HCT116 (cell line): ENCODE measurements at regions not wholly inside any gene's neighbourhood (a gene's known extent, or its start where the extent isn't known, plus 50 kb on each side); places are given as distances from the start of the nearest gene placed in this dataset.

Experiments
- ATAC-seq: fragments of 200-7000 bp; cut with Tn5 transposase; 2 replicates; pipeline ENCODE4 v1.9.1; 2020; ENCODE audit warnings: mild to moderate bottlenecking, moderate library complexity
- BruUV-seq: library from RNA; stranded (reverse); fragments of 400-500 nt; replicated peaks from 2 replicates; lab custom pipeline; 2021; lab: Mats Ljungman, UMichigan
- CTCF ChIA-PET: fragments of 300-600 bp; sonication (Branson Sonifier 250); formaldehyde crosslinking; loops from one replicate; lab custom pipeline; 2021; ENCODE audit warnings: antibody characterized with exemption; lab: Charles Lee
- POLR2A ChIA-PET: fragments of 300-600, 350-600 bp; sonication (Branson Sonifier 250); formaldehyde crosslinking; loops from one replicate; lab custom pipeline; 2021; ENCODE audit warnings: antibody characterized with exemption; lab: Charles Lee
- RAD21 ChIA-PET, 2 experiments: fragments of 300-600 bp; sonication (Branson Sonifier 250); formaldehyde crosslinking; loops; one replicate each; lab custom pipeline; 2023; ENCODE audit warnings: low total read pairs in 2 of 2; ENCODE audit not compliant: uncharacterized antibody in 2 of 2, unreplicated experiment in 2 of 2, low non-redundant PET in 1 of 2; lab: Charles Lee
- DNase-seq: peaks from one replicate; pipeline ENCODE4 v3.0.0-alpha.2; 2010; ENCODE audit warnings: low read depth, low spot score
- H2AFZ ChIP-seq: fragments of 200-600 bp; shearing (Covaris generic), sonication (generic); 2 replicates; pipeline ENCODE4 v1.6.1; 2017; ENCODE audit warnings: low read depth, mixed run types, mixed read lengths, antibody characterized with exemption, low read length; ENCODE audit not compliant: poor library complexity, severe bottlenecking
- H3K27ac ChIP-seq: 2 replicates; pipeline ENCODE4 v1.5.1; 2012; ENCODE audit warnings: low read depth, low read length
- H3K27me3 ChIP-seq: fragments of 200-600 bp; sonication (generic); 2 replicates; pipeline ENCODE4 v1.6.1; 2016; ENCODE audit warnings: mixed run types, low read length, mixed read lengths; ENCODE audit not compliant: insufficient read depth
- H3K36me3 ChIP-seq, 2 experiments: fragments of 200-500 bp in 1 of 2; fragments of 200-600 bp in 1 of 2; sonication (Bioruptor generic) in 1 of 2; sonication (generic) in 1 of 2; 2 replicates each; pipeline versions ENCODE4 v1.5.1 to v1.6.1; 2014 to 2016; ENCODE audit warnings: low read length in 2 of 2, inconsistent platforms in 1 of 2, mixed read lengths in 1 of 2, mixed run types in 1 of 2; ENCODE audit not compliant: insufficient read depth in 2 of 2, control insufficient read depth in 1 of 2
- H3K4me1 ChIP-seq, 2 experiments: fragments of 200-600 bp in 1 of 2; sonication (generic) in 1 of 2; 2 replicates each; pipeline versions ENCODE4 v1.5.1 to v1.6.1; 2012 to 2017; ENCODE audit warnings: low read length in 2 of 2, inconsistent platforms in 1 of 2, mild to moderate bottlenecking in 1 of 2, mixed read lengths in 1 of 2, mixed run types in 1 of 2, moderate library complexity in 1 of 2; ENCODE audit not compliant: insufficient read depth in 2 of 2, control insufficient read depth in 1 of 2
- H3K4me2 ChIP-seq: fragments of 200-600 bp; sonication (generic); 2 replicates; pipeline ENCODE4 v1.6.1; 2017; ENCODE audit warnings: mixed run types, low read length, mixed read lengths
- H3K4me3 ChIP-seq, 2 experiments: fragments of 200-600 bp in 1 of 2; sonication (generic) in 1 of 2; replicated peaks in 1 of 2; 2 replicates each; pipeline ENCODE4 v1.5.1; 2011 to 2016; ENCODE audit warnings: low read length in 2 of 2, control low read depth in 1 of 2, low read depth in 1 of 2, mild to moderate bottlenecking in 1 of 2, mixed read lengths in 1 of 2, mixed run types in 1 of 2
- H3K79me2 ChIP-seq: fragments of 200-600 bp; sonication (generic); 2 replicates; pipeline ENCODE4 v1.6.1; 2017; ENCODE audit warnings: mild to moderate bottlenecking, mixed run types, low read length, moderate library complexity, mixed read lengths; ENCODE audit not compliant: insufficient read depth
- H3K9ac ChIP-seq: fragments of 200-600 bp; sonication (generic); 2 replicates; pipeline ENCODE4 v1.6.1; 2016; ENCODE audit warnings: low read length, mixed read lengths
- H3K9me2 ChIP-seq: fragments of 200-600 bp; sonication (generic), shearing (Covaris generic); 2 replicates; pipeline ENCODE4 v1.6.1; 2017; ENCODE audit warnings: mixed run types, mild to moderate bottlenecking, moderate library complexity; ENCODE audit not compliant: insufficient read depth
- H3K9me3 ChIP-seq, 2 experiments: fragments of 200-500 bp in 1 of 2; fragments of 200-600 bp in 1 of 2; sonication (Bioruptor generic) in 1 of 2; sonication (generic) in 1 of 2; 2 replicates each; pipeline ENCODE4 v1.6.1; 2014 to 2017; ENCODE audit warnings: low read length in 2 of 2, mixed read lengths in 2 of 2, inconsistent platforms in 1 of 2, low read depth in 1 of 2, mild to moderate bottlenecking in 1 of 2, mixed run types in 1 of 2, moderate library complexity in 1 of 2; ENCODE audit not compliant: control insufficient read depth in 1 of 2, insufficient read depth in 1 of 2
- H4K20me1 ChIP-seq: fragments of 200-600 bp; sonication (generic), shearing (Covaris generic); 2 replicates; pipeline ENCODE4 v1.6.1; 2017; ENCODE audit warnings: mixed run types, mild to moderate bottlenecking, moderate library complexity; ENCODE audit not compliant: insufficient read depth
- CBX3 ChIP-seq: IDR thresholded peaks from 2 replicates; pipeline ENCODE4 v1.6.1; 2012; ENCODE audit warnings: low read depth
- CEBPB ChIP-seq: IDR thresholded peaks from 2 replicates; pipeline ENCODE4 v1.6.1; 2012; ENCODE audit warnings: low read depth
- EGR1 ChIP-seq: IDR thresholded peaks from 2 replicates; pipeline ENCODE4 v1.6.1; 2012; ENCODE audit warnings: low read depth
- ELF1 ChIP-seq: IDR thresholded peaks from 2 replicates; pipeline ENCODE4 v1.6.1; 2012; ENCODE audit warnings: low read depth, borderline replicate concordance
- EZH2 ChIP-seq: fragments of 200-600 bp; sonication (generic); IDR thresholded peaks from 2 replicates; pipeline ENCODE4 v1.6.1; 2017; ENCODE audit warnings: antibody characterized with exemption, mixed run types
- EZH2phosphoT487 ChIP-seq: fragments of 200-600 bp; IDR thresholded peaks from 2 replicates; pipeline ENCODE4 v1.6.1; 2018; ENCODE audit warnings: antibody characterized with exemption, borderline replicate concordance
- JUND ChIP-seq: IDR thresholded peaks from 2 replicates; pipeline ENCODE4 v1.6.1; 2012
- POLR2A ChIP-seq: IDR thresholded peaks from 2 replicates; pipeline ENCODE4 v1.7.0; 2011; ENCODE audit warnings: borderline replicate concordance; ENCODE audit not compliant: insufficient read depth, insufficient read length; ENCODE audit errors: extremely low read depth
- POLR2AphosphoS5 ChIP-seq: IDR thresholded peaks from 2 replicates; pipeline ENCODE4 v1.6.1; 2011; ENCODE audit warnings: mild to moderate bottlenecking, low read depth, low read length, moderate library complexity
- SIN3A ChIP-seq: IDR thresholded peaks from 2 replicates; pipeline ENCODE4 v1.6.1; 2012; ENCODE audit warnings: low read depth
- SRF ChIP-seq: IDR thresholded peaks from 2 replicates; pipeline ENCODE4 v1.6.1; 2012; ENCODE audit warnings: low read depth
- TCF7L2 ChIP-seq: IDR thresholded peaks from 2 replicates; pipeline ENCODE4 v1.7.0; 2011; ENCODE audit warnings: borderline replicate concordance, inconsistent platforms; ENCODE audit not compliant: insufficient read depth, insufficient read length; ENCODE audit errors: extremely low read depth
- YY1 ChIP-seq: IDR thresholded peaks from 2 replicates; pipeline ENCODE4 v1.6.1; 2011; ENCODE audit warnings: low read length, low read depth, moderate library complexity, mild to moderate bottlenecking; ENCODE audit not compliant: insufficient replicate concordance; ENCODE audit errors: extremely low read depth
- ZBTB33 ChIP-seq: IDR thresholded peaks from 2 replicates; pipeline ENCODE4 v1.6.1; 2011; ENCODE audit warnings: mild to moderate bottlenecking, low read length, moderate library complexity; ENCODE audit not compliant: insufficient replicate concordance; ENCODE audit errors: extremely low read depth
- ZFX ChIP-seq: fragments of 450-650 bp; IDR thresholded peaks from 2 replicates; pipeline ENCODE4 v1.6.1; 2017
- ZNF274 ChIP-seq: fragments of 200-500 bp; sonication (Bioruptor generic); IDR thresholded peaks from 2 replicates; pipeline ENCODE4 v1.6.1; 2014; ENCODE audit warnings: mild to moderate bottlenecking, low read depth, low read length, inconsistent platforms
- intact Hi-C: fragments of 100-400 bp; cut with micrococcal nuclease; formaldehyde crosslinking; loops from 2 replicates; pipeline ENCODE4 v1.10.0; 2022
- TF ChIP-seq, protein P1 (sequence below): IDR thresholded peaks from 2 replicates; pipeline ENCODE4 v1.6.1; 2012; ENCODE audit warnings: low read depth
- TF ChIP-seq, protein P2 (sequence below): IDR thresholded peaks from 2 replicates; pipeline ENCODE4 v1.6.1; 2012
- TF ChIP-seq, protein P3 (sequence below), 3 experiments: fragments of 200-600 bp in 1 of 3; sonication (generic) in 1 of 3; IDR thresholded peaks in 2 of 3; conservative IDR thresholded peaks in 1 of 3; 2 replicates each; pipeline ENCODE4 v1.5.1; 2012 to 2017; ENCODE audit warnings: low read depth in 2 of 3, low read length in 2 of 3, antibody characterized with exemption in 1 of 3, borderline replicate concordance in 1 of 3, control low read depth in 1 of 3, mild to moderate bottlenecking in 1 of 3, mixed read lengths in 1 of 3, mixed run types in 1 of 3, moderate library complexity in 1 of 3; ENCODE audit not compliant: insufficient read depth in 1 of 3

- H2AFZ ChIP-seq, result no peak overlapping the region
Observed at GRCh38 chrY:12517338-12517737, 183.7 kb upstream of the USP9Y start.

More at GRCh38 chrY:12517338-12517737, 183.7 kb upstream of the USP9Y start:
- no peak overlapping the region for H3K4me2 ChIP-seq
- H3K27me3 ChIP-seq, result no peaks in the 10 kb centered on the region
- no peak overlapping the region for H3K4me3 ChIP-seq
- ChIA-PET CTCF (no interaction called here), RAD21 (no interaction called here), POLR2A (no interaction called here)
- no peaks in the 10 kb centered on the region for H3K36me3 ChIP-seq
- H3K27ac ChIP-seq, result no peak overlapping the region
- H4K20me1 ChIP-seq, result no peaks in the 10 kb centered on the region
- H3K9me3 ChIP-seq, result no peaks in the 10 kb centered on the region
- no peak for DNase-seq
- H3K79me2 ChIP-seq, result no peaks in the 10 kb centered on the region
- H3K4me1 ChIP-seq, result no peaks in the 10 kb centered on the region
- intact Hi-C loops, result no loop called here
- H3K9me2 ChIP-seq, result no peaks in the 10 kb centered on the region
- ATAC-seq, result no peak
- BruUV-seq, result no TSS peak
- TF ChIP-seq ZFX (no peak), POLR2A (no peak), CEBPB (no peak), ELF1 (no peak), SRF (no peak), ZNF274 (no peak), SIN3A (no peak), EZH2phosphoT487 (no peak), CBX3 (no peak), ZBTB33 (no peak), EGR1 (no peak), TCF7L2 (no peak), POLR2AphosphoS5 (no peak), EZH2 (no peak), YY1 (no peak), JUND (no peak)
- TF ChIP-seq, protein P1, sequence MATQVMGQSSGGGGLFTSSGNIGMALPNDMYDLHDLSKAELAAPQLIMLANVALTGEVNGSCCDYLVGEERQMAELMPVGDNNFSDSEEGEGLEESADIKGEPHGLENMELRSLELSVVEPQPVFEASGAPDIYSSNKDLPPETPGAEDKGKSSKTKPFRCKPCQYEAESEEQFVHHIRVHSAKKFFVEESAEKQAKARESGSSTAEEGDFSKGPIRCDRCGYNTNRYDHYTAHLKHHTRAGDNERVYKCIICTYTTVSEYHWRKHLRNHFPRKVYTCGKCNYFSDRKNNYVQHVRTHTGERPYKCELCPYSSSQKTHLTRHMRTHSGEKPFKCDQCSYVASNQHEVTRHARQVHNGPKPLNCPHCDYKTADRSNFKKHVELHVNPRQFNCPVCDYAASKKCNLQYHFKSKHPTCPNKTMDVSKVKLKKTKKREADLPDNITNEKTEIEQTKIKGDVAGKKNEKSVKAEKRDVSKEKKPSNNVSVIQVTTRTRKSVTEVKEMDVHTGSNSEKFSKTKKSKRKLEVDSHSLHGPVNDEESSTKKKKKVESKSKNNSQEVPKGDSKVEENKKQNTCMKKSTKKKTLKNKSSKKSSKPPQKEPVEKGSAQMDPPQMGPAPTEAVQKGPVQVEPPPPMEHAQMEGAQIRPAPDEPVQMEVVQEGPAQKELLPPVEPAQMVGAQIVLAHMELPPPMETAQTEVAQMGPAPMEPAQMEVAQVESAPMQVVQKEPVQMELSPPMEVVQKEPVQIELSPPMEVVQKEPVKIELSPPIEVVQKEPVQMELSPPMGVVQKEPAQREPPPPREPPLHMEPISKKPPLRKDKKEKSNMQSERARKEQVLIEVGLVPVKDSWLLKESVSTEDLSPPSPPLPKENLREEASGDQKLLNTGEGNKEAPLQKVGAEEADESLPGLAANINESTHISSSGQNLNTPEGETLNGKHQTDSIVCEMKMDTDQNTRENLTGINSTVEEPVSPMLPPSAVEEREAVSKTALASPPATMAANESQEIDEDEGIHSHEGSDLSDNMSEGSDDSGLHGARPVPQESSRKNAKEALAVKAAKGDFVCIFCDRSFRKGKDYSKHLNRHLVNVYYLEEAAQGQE, result no peak
- TF ChIP-seq, protein P2, sequence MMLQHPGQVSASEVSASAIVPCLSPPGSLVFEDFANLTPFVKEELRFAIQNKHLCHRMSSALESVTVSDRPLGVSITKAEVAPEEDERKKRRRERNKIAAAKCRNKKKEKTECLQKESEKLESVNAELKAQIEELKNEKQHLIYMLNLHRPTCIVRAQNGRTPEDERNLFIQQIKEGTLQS, result no peak
- TF ChIP-seq, protein P3, sequence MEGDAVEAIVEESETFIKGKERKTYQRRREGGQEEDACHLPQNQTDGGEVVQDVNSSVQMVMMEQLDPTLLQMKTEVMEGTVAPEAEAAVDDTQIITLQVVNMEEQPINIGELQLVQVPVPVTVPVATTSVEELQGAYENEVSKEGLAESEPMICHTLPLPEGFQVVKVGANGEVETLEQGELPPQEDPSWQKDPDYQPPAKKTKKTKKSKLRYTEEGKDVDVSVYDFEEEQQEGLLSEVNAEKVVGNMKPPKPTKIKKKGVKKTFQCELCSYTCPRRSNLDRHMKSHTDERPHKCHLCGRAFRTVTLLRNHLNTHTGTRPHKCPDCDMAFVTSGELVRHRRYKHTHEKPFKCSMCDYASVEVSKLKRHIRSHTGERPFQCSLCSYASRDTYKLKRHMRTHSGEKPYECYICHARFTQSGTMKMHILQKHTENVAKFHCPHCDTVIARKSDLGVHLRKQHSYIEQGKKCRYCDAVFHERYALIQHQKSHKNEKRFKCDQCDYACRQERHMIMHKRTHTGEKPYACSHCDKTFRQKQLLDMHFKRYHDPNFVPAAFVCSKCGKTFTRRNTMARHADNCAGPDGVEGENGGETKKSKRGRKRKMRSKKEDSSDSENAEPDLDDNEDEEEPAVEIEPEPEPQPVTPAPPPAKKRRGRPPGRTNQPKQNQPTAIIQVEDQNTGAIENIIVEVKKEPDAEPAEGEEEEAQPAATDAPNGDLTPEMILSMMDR (IDR thresholded peaks at IDR 0.05 in 2 of 3, conservative IDR thresholded peaks at IDR 0.05 in 1 of 3; ENCODE audit: borderline replicate concordance in 1 of 3, insufficient read depth in 1 of 3, low read depth in 2 of 3, low read length in 2 of 3), result no peak
- H3K9ac ChIP-seq, result no peak overlapping the region
